RWPE2 (cell line): ENCODE measurements at regions not wholly inside any gene's neighbourhood (a gene's known extent, or its start where the extent isn't known, plus 50 kb on each side); places are given as distances from the start of the nearest gene placed in this dataset.
"Not testable (repeated sequence)": the region's sequence is repeated elsewhere in the genome, so short reads cannot be mapped to it uniquely, and the experiment has no call there.

Experiments
- ATAC-seq: fragments of 200-7000 bp; cut with Tn5 transposase; 3 replicates; pipeline ENCODE4 v1.9.1; 2021; ENCODE audit warnings: low read depth
- DNase-seq: peaks from one replicate; pipeline ENCODE4 v3.0.0-alpha.2; 2020; ENCODE audit warnings: low spot score
- H3K27ac ChIP-seq: fragments of 450-650 bp; 2 replicates; pipeline ENCODE4 v1.5.1; 2017; ENCODE audit warnings: mild to moderate bottlenecking; ENCODE audit not compliant: poor library complexity, severe bottlenecking
- H3K27me3 ChIP-seq: fragments of 250-450 bp; sonication (Bioruptor Pico); 2 replicates; pipeline ENCODE4 v1.5.1; 2021; ENCODE audit warnings: mild to moderate bottlenecking, moderate library complexity; ENCODE audit not compliant: insufficient read depth, poor library complexity, severe bottlenecking
- H3K36me3 ChIP-seq: fragments of 250-450 bp; sonication (Bioruptor Pico); 2 replicates; pipeline ENCODE4 v1.5.1; 2020; ENCODE audit warnings: low read depth, mild to moderate bottlenecking, moderate library complexity
- H3K4me1 ChIP-seq: fragments of 250-450 bp; sonication (Bioruptor Pico); 2 replicates; pipeline ENCODE4 v1.5.1; 2021; ENCODE audit warnings: mild to moderate bottlenecking, moderate library complexity; ENCODE audit not compliant: insufficient read depth, poor library complexity, severe bottlenecking
- H3K4me3 ChIP-seq: fragments of 250-450 bp; sonication (Bioruptor Pico); 2 replicates; pipeline ENCODE4 v1.5.1; 2021; ENCODE audit warnings: mild to moderate bottlenecking, moderate library complexity; ENCODE audit not compliant: severe bottlenecking
- H3K9me3 ChIP-seq: fragments of 250-450 bp; sonication (Bioruptor Pico); 2 replicates; pipeline ENCODE4 v1.5.1; 2021; ENCODE audit warnings: mild to moderate bottlenecking, moderate library complexity; ENCODE audit not compliant: severe bottlenecking
- CTCF ChIP-seq: fragments of 450-650 bp; IDR thresholded peaks from one replicate; pipeline ENCODE4 v1.5.1; 2017; ENCODE audit warnings: mild to moderate bottlenecking, moderate library complexity; ENCODE audit not compliant: poor library complexity, severe bottlenecking

DNA sequence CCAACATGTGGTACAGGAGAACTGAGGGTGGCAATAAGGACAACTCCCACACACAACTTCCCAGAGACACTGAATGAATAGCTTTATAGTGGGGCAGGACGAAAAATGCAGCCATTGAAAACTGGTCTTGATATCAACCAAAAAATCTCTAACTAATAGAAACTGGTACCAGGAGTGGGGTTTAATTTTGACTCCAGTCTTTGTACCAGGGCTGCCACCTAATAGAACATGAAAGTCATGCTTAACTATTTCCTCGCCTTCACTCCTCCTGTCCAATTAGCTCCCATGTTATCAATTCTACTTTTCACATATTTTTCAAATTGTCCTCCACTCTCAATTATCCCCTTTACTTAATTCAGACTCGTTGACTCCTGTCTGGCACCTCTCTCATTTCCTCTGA, 192.0 kb upstream of the ERCC4 start:
- no peaks in the 10 kb centered on the region for H3K9me3 ChIP-seq
- no peak overlapping the region for H3K4me3 ChIP-seq
- DNase-seq = no peak
- H3K27me3 ChIP-seq = peaks cover 7% of the 10 kb centered on the region
- no peak for ATAC-seq
- H3K27ac ChIP-seq = no peak overlapping the region
- no peak for TF ChIP-seq CTCF
- H3K4me1 ChIP-seq = no peaks in the 10 kb centered on the region
- no peaks in the 10 kb centered on the region for H3K36me3 ChIP-seq

DNA sequence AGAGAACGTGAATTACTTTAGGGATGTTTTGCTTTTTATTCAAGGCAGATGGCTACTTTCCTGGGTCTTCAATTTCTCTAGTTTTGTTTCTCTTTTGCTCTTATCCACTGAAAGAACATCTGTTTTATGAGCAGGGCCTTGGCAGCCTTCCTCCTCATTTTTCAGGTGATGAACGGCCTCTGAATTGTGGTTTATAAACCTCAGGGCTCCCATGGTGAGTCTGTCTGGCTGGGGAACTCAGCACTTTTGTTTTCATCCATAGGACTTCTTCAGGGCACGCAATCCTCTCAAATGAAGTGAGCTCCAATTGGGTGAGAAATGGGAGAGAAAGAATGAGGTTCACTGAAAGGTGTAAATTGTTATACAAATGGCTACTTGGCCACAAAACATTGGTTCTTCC, 186.4 kb upstream of the ERCC4 start:
- DNase-seq (no peak), ATAC-seq (no peak)
- TF ChIP-seq CTCF = no peak
- no peaks in the 10 kb centered on the region for H3K36me3 ChIP-seq
- no peak overlapping the region for H3K27ac ChIP-seq
- H3K9me3 ChIP-seq = peaks cover 3% of the 10 kb centered on the region
- no peak overlapping the region for H3K4me3 ChIP-seq
- peaks cover 7% of the 10 kb centered on the region for H3K27me3 ChIP-seq
- no peaks in the 10 kb centered on the region for H3K4me1 ChIP-seq

- not testable (repeated sequence) for ATAC-seq, H3K9me3 ChIP-seq, DNase-seq, H3K4me1 ChIP-seq, H3K36me3 ChIP-seq, H3K4me3 ChIP-seq, H3K27me3 ChIP-seq, H3K27ac ChIP-seq
Observed at GRCh38 chr16:13739621-13740373, 180.2 kb upstream of the ERCC4 start.

DNA sequence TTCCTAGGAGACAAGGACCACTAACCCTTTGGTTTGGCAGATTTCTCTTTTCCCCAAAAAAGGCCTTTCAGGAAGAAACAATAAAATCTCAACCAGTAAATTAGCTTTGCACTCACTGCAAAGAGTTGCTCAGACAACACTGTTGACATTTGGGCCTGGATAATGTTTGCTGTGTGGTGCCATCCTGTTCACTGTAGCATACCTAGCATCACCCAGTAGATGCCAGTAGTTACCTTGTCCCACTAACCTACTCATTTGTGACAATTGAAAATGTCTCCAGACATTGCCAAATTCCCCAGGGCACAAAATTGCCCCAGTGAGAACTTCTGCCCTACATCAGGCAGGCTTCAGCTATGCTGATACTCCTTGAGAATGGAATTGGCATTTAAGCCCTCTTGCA, 177.0 kb upstream of the ERCC4 start:
- no peak overlapping the region for H3K4me3 ChIP-seq
- H3K4me1 ChIP-seq = no peaks in the 10 kb centered on the region
- no peak for TF ChIP-seq CTCF
- no peaks in the 10 kb centered on the region for H3K36me3 ChIP-seq
- no peak overlapping the region for H3K27ac ChIP-seq
- no peaks in the 10 kb centered on the region for H3K27me3 ChIP-seq
- ATAC-seq (no peak), DNase-seq (no peak)
- H3K9me3 ChIP-seq = peaks cover under 1% of the 10 kb centered on the region

DNA sequence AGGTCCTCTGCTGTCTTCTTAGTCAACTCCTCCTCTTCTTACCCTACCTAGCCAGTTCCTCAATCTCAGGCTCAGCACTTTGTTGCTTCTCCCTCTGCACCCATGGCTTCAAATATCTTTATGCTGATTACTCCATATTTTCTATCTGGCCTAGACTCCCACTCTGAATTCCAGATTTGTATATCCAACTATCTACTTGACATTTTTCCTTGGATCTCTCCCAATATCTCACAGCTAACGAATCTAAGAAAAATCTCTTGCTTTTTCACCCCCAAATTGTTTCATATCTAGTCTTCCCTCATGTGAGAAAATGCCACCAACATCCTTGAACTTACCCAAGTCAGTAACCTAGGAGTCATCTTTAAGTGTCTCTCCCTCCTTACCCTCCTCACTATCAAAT, 176.4 kb upstream of the ERCC4 start:
- Histone ChIP-seq H3K4me1 (no peaks in the 10 kb centered on the region), H3K36me3 (no peaks in the 10 kb centered on the region), H3K27ac (no peak overlapping the region), H3K4me3 (no peak overlapping the region), H3K9me3 (no peaks in the 10 kb centered on the region), H3K27me3 (no peaks in the 10 kb centered on the region)
- TF ChIP-seq CTCF = no peak
- ATAC-seq (no peak), DNase-seq (no peak)
